ENCODE measurements at regions not wholly inside any gene's neighbourhood (a gene's known extent, or its start where the extent isn't known, plus 50 kb on each side); places are given as distances from the start of the nearest gene placed in this dataset.
A peak's percentile ranks its signal among the peaks of the same experiment; 100 is the strongest.

DNA sequence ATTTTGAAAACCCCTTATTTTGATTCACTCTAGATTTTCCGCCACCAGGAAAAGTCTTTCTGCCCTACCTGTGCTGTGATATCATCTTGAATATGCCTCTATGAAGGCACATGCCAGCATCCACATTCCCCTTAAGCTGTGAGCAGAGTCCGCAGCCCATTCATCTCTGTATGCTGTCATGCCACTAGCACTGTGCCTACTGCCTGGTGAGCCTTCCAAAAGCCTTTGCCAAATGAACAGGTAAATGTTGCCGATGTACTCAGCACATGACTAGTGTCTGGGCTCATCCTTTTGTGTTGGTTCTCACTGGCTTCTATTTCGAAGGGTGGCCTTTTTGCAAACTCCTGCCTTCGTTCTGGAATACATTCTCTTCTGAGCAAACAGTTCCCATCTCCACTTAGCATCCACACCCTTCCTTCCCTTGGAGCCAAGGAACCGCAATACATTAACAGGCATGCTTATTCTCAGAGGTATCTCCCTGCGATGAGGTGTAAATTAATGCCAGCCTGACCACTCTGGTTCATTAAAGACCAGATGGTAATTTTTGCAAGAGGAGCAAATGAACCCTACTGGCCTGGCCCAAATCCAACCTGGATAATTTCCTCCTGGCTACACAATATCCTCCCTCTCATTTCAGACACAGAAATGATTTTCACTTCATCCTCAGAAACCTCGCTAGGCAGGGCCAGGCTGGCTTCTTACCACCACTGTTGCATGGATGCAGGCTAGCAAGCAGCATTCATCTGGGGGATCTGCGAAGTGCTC, 339.7 kb upstream of the NFE2L3 start:
- no peak for DNase-seq (ENCODE audit: low spot score)

DNA sequence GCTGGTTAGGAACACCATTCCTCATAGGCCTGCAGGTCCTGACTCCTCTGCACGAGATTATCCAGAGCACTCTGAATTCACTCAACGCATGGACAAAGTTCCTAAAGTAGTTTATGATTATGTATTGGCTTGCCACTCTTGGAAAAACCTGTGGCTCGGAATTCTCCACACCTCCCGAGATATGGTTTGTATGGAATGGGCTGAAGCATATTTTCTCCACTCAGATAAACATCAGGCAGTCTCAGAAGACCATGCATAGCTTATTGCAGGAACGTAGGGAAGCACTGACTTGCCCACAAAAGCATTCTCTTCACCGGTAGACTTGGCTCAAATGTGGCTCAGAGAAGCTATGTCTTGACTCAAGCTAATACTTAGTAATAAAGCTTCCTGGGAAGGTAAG, 338.6 kb upstream of the NFE2L3 start:
- no peak for DNase-seq (ENCODE audit: low spot score)

GRCh38 chr7:25815711-25816110, 336.3 kb upstream of the NFE2L3 start:
- DNase-seq (ENCODE audit: low spot score): no peak

DNA sequence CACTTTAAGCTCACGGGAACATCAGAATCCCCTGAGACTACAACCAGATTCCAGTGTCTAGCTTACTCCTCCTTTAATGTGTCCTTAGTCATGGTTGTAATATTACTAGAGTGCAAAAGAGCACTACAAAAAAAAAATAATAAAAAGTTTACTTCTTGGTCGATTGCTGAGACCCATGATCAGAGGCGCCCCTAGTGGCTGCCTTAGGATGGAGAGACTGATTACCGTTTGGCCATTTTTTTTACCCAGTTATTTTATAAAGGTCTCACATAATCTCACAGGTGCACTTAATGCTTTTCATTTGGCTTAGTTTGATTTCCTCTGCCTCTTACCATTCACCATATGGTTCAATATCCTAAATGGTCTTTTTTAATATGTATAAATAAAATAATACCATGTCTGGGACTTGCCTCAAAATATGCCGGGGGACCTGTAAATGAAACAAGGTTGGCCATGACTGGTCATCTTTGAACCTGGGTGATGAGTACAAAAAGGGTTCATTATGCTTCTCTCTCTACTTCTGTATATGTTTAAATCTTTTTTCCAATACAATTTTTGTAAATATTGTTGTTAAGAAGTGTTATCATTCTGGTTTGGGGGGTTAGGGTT, 331.5 kb upstream of the NFE2L3 start:
- DNase-seq (ENCODE audit: low spot score): peak; percentile 54

- no peak for DNase-seq (ENCODE audit: low spot score)
Observed at GRCh38 chr7:25821225-25821624, 330.8 kb upstream of the NFE2L3 start.

DNA sequence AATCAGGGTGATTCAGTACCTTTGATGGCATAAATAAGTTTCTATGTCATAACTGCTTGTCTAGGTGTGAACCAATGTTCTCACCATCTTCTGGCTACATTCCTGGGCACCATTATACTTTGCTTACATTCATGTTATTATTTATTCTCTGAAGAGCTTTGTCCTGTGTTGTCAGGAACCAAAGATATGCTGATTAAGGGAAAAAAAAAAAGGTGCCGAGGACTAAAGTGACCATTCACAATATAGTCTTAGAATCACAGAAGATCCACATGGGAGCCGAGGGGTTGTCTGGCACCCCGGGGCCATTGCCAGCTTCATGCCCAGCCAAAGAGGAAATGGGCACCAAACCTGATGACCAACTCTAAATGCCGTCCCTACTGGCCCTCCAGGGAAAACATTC, 329.2 kb upstream of the NFE2L3 start:
- no peak for DNase-seq (ENCODE audit: low spot score)

DNA sequence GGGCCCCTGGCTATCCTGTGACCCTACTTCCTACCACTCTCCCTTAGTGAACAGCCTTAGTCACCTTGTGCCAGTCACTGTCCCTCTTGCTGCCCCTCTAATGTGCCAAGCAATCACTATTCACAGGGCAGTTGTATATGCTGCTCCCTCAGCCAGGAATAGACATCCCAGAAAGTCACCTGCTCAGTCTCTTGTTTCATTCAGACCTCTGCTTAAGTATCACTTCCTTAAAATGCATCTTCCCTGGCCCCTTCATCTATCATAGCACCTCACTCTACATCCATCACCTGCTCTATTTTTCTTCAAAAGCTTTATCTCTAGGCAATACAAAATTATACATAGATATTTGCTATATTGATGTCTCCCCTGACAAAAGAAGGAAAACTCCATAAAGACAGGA, 328.4 kb upstream of the NFE2L3 start:
- no peak for DNase-seq (ENCODE audit: low spot score)

DNA sequence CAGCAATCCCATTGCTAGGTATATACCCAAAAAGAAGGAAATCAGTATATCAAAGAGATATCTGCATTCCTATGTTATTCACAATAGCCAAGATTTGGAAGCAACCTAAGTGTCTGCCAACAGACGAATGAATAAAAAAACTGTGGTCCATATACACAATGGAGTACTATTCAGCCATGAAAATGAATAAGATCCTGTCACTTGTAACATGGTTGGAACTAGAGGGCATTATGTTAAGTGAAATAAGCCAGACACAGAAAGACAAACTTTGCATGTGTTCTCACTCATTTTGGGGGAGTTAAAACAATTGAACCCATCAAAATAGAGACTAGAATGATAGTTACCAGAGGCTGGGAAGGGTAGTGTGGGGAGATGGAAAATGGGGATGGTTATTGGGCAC, 323.5 kb upstream of the NFE2L3 start:
- no peak for DNase-seq (ENCODE audit: low spot score)

DNA sequence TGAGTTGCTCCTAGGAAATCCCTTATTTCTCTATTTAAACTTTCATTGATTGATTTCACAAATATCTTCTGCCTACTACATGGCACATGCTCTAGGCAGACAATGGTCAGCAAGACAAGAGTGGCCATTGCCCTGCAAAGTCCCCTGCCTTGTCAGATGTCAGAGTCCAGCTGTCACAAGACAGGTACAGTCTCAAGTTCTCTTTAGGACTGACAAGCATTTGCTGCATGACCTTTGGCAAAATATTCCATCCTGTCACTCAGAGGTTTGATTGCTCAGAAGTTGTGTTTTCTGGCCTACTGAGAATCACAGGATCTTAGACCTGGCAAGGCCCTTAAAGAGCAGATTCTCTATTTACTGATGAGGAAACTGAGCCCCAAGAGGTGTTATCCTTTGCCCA, 322.3 kb upstream of the NFE2L3 start:
- no peak for DNase-seq (ENCODE audit: low spot score)

GRCh38 chr7:25830215-25830614, 321.8 kb upstream of the NFE2L3 start:
- no peak for DNase-seq (ENCODE audit: low spot score)

DNA sequence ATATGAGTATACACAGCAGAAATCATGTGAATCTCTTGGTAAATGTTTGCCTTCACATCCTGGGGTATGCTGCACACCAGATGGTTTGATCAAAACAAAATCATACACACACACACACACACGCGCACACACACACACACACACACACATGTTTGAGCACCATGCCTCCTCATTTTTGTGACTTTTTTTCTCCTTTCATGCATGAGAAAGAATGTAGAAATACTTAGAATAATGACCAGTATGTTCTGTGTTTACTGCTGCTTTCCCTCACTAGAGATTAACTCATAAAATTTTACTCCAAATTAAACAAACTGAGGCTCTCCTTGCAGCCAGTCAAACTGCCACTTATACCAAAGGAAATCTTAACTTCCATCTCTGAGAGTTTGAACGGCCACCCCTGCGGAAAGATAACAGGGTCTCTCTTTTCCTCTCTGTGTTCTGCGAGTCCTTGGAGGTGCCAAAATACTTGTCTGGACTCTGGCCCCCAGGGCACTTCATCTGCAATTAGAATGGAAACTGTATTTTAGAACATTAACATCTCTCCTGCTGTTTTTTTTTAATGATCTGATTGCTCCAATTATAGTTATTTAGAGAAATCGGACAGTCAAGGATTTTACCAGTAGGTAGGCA, 320.8 kb upstream of the NFE2L3 start:
- no peak for DNase-seq (ENCODE audit: low spot score)

DNA sequence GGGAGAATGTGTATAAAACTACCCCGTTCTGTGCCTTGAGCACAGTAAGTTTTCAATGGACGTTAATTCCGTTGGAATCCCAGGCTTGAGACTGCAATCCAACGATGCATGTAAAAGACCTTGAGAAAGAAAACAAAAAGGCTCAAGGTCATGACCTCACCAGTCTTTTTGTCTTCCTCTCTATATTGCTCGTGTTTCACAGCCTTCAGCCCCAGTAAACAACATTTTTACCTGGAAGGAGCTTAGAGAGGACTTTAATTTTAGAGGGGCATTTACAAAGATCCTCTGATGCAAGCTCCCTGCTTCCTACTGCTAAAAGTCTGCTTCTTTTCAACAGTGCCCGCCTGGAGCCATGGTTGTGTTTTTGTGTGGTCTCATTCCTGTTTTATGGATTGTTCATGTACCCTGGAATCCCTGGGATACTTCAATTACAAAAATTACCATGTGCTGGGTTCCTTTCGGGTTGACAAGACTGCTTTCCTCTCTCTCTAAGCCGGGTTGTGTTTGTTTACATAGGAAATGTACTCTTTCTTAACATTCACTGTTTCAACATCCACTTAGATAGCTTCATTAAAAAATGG, 320.1 kb upstream of the NFE2L3 start:
- no peak for DNase-seq (ENCODE audit: low spot score)

GRCh38 chr7:25832456-25832855, 319.5 kb upstream of the NFE2L3 start:
- DNase-seq (ENCODE audit: low spot score): no peak

GRCh38 chr7:25832929-25833328, 319.1 kb upstream of the NFE2L3 start:
- no peak for DNase-seq (ENCODE audit: low spot score)

DNA sequence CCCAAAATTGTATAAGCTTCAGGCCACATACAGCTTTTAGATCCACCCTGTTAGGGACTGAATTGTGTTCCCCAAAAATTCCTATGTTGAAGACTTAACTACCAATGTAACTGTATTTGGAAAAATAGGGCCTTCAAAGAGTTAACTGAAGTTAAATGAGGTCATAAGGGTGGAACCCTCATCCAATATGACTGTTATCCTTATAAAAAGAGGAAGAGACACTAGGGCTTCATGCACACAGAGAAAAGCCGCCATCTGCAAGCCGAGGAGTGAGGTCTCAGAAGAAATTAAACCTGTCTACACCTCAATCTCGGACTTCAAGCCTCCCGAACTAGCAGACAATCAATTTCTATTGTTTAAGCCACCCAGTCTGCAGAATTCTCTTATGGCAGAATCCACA, 317.9 kb upstream of the NFE2L3 start:
- no peak for DNase-seq (ENCODE audit: low spot score)

DNA sequence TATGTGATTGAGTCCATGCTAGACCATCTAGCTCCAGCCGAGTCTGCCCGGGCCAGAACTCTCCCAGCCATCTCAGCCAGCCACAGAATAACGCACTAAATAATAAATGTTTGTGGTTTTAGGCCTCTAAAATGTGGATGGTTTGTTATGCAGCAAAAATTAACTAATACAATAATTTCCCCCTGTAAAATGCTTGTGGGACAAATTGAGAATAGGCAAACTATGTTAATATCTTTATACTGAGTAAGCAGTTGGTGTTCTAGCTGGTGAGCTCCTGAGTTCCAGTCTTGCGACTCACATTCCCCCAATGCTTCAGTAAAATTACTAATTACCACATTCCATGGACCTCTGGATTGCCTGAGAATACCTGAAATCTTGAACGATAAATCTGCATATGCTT, 316.8 kb upstream of the NFE2L3 start:
- DNase-seq (ENCODE audit: low spot score): no peak

DNA sequence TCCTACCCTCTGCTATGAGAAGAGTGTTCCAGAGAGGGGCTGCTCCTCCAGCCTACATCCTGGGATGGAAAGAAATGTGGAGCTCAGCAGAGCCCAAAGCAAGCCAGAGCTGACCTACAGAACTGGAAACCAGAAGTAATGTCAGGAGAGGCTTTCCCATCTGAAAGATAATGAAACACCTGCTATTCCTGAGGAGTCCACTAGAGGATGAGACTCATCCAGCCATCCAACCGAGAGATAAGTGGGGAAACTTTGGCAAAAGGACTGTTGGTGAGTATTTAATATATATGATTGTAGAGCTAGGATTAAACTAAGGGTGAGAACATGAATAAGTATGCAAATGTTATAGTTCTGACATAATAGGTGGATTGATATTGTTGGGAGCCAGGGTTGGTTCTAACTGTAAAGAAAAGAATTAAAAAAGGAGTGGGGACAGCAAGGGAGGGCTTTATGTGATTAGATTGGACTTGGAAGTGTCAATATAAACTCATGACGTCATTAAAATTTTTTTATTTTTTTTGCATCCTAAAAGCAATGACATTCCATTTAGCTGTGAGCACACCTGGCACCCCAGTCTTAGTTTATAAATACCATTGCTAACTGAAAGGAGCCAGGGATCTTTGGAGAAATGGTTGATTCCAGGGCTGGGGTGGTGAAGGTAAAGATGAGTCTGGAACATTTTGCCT, 312.8 kb upstream of the NFE2L3 start:
- DNase-seq (ENCODE audit: low spot score): peak; percentile 34

DNA sequence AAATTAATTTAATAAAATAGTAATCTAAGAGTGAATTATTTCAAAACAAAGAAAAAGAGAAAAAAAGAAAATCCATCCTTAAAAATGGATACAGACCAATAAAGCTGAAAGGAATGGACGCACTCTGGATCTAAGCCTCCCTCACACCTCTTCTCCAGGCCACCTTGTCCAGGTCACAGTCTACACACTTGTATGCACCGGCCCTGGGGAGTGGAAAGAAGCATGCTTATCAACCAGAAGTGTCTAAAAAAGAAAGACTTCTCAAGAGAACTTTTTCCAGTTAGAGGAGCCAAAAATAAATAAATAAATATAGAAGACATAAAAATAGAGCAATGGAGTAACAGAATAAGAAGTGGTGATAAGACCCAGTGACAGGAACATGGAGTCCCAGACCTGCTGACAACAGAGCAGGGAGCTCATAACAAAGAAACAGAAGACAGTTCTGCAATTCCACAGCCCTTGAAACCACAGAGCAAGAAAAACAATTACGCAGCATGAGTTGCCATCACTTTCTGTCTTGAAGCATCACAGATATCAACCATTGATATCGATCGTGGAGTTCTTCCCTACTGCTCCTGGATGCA, 311.7 kb upstream of the NFE2L3 start:
- DNase-seq (ENCODE audit: low spot score): no peak

- no peak for DNase-seq (ENCODE audit: low spot score)
Observed at GRCh38 chr7:25841575-25841974, 310.4 kb upstream of the NFE2L3 start.

GRCh38 chr7:25842201-25842733, 309.7 kb upstream of the NFE2L3 start:
- no peak for DNase-seq (ENCODE audit: low spot score)

DNA sequence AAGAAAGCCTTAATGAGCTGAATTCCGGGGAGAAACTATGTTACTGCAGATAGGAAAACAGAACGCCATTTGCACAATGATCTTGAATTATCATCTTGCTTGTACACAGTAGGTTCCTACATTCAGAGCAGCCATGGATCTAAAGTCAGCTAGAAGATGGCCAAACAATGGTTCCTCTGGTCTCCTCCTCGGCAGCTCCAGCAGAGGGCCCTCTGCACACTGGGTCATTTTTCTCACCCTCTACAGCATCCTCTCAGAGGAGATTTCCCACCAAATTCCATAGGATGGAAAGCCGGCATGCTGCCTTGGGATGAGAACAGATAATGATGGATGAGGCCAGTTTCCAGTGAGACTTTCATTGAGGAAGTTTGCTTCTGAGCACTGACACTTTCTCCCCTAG, 308.5 kb upstream of the NFE2L3 start:
- DNase-seq (ENCODE audit: low spot score): no peak

Data from D341Med (cell line).